GM19372 (cell line): ENCODE measurements at regions not wholly inside any gene's neighbourhood (a gene's known extent, or its start where the extent isn't known, plus 50 kb on each side); places are given as distances from the start of the nearest gene placed in this dataset.

ENCODE experiments used
- ATAC-seq: cut with Tn5 transposase; IDR thresholded peaks from one replicate; pipeline ENCODE4 v1.9.1; 2021; ENCODE audit warnings: mild to moderate bottlenecking, low read depth, moderate library complexity; ENCODE audit not compliant: unreplicated experiment

GRCh38 chr10:131850383-131850870 is 50.4 kb upstream of the PPP2R2D start:
- ATAC-seq = no peak
